Karpas-422 (cell line): ENCODE measurements at regions not wholly inside any gene's neighbourhood (a gene's known extent, or its start where the extent isn't known, plus 50 kb on each side); places are given as distances from the start of the nearest gene placed in this dataset.

Source experiments
- DNase-seq: peaks from one replicate; pipeline ENCODE4 v3.0.0-alpha.2; 2015
- H2AFZ ChIP-seq: fragments of 200-600 bp; sonication (generic); 2 replicates; pipeline ENCODE4 v1.6.1; 2014; ENCODE audit warnings: antibody characterized with exemption, low read length, mixed read lengths
- H3K27ac ChIP-seq: fragments of 200-600 bp; sonication (generic); 2 replicates; pipeline ENCODE4 v1.5.1; 2014; ENCODE audit warnings: mild to moderate bottlenecking, low read length, moderate library complexity
- H3K27me3 ChIP-seq: fragments of 200-600 bp; sonication (generic); 2 replicates; pipeline ENCODE4 v1.6.1; 2014; ENCODE audit warnings: low read length, mixed read lengths
- H3K36me3 ChIP-seq: fragments of 200-600 bp; sonication (generic); 2 replicates; pipeline ENCODE4 v1.6.1; 2014; ENCODE audit warnings: low read length, mixed read lengths; ENCODE audit not compliant: insufficient read depth
- H3K4me1 ChIP-seq: fragments of 200-600 bp; sonication (generic); 2 replicates; pipeline ENCODE4 v1.6.1; 2014; ENCODE audit warnings: mild to moderate bottlenecking, low read length, mixed read lengths
- H3K4me2 ChIP-seq: fragments of 200-600 bp; sonication (generic); 2 replicates; pipeline ENCODE4 v1.6.1; 2014; ENCODE audit warnings: low read length, low read depth, mild to moderate bottlenecking; ENCODE audit not compliant: poor library complexity, severe bottlenecking
- H3K4me3 ChIP-seq: fragments of 200-600 bp; sonication (generic); 2 replicates; pipeline ENCODE4 v1.5.1; 2014; ENCODE audit warnings: mild to moderate bottlenecking, antibody characterized with exemption, low read length, mixed read lengths
- H3K79me2 ChIP-seq: fragments of 200-600 bp; sonication (generic); 2 replicates; pipeline ENCODE4 v1.6.1; 2014; ENCODE audit warnings: mild to moderate bottlenecking, low read length, mixed read lengths
- H3K9ac ChIP-seq: fragments of 200-600 bp; sonication (generic); 2 replicates; pipeline ENCODE4 v1.6.0; 2014; ENCODE audit warnings: low read length
- H3K9me2 ChIP-seq: fragments of 200-600 bp; sonication (generic), shearing (Covaris generic); replicated peaks from 2 replicates; pipeline ENCODE4 v1.6.0; 2014; ENCODE audit warnings: mild to moderate bottlenecking, low read length, moderate library complexity; ENCODE audit not compliant: insufficient read depth
- H3K9me3 ChIP-seq: fragments of 300-700, 200-600 bp; sonication (generic); 2 replicates; pipeline ENCODE4 v1.6.1; 2014; ENCODE audit warnings: low read length, mixed read lengths
- H4K20me1 ChIP-seq: fragments of 200-600 bp; sonication (generic); 2 replicates; pipeline ENCODE4 v1.6.1; 2014; ENCODE audit warnings: mild to moderate bottlenecking, antibody characterized with exemption, low read length, low read depth; ENCODE audit not compliant: insufficient read depth

DNA sequence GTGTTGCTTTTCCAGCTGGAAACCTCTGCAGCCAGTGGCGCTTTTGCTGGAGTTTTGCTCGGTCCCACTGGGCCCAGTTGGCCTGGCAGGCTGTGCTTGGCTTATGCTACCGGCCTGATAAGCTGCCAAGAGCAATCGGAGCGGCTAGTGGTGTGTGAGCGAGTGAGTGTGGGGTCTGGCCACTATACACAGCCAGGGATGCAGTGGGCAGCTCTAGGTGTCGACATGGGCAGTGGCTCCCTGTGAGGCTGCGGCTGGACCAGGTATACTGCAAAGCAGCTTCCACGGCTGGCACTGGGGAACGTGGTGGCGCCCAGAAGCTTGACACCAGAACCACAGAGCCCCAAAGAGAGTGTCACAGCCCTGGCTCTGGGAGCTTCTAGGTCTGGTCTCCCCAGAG, 996.5 kb downstream of the GRIK2 start:
- H3K27ac ChIP-seq = no peak overlapping the region
- no peaks in the 10 kb centered on the region for H3K36me3 ChIP-seq
- H3K9me3 ChIP-seq = no peaks in the 10 kb centered on the region
- H3K79me2 ChIP-seq = no peaks in the 10 kb centered on the region
- no peaks in the 10 kb centered on the region for H3K9me2 ChIP-seq
- no peak overlapping the region for H3K4me3 ChIP-seq
- no peak overlapping the region for H3K4me2 ChIP-seq
- H2AFZ ChIP-seq = peak overlapping the region; percentile 20; the same call in 1 of the 2 replicates
- no peak for DNase-seq
- no peaks in the 10 kb centered on the region for H4K20me1 ChIP-seq
- H3K9ac ChIP-seq = no peak overlapping the region
- H3K27me3 ChIP-seq = no peaks in the 10 kb centered on the region
- no peaks in the 10 kb centered on the region for H3K4me1 ChIP-seq

DNA sequence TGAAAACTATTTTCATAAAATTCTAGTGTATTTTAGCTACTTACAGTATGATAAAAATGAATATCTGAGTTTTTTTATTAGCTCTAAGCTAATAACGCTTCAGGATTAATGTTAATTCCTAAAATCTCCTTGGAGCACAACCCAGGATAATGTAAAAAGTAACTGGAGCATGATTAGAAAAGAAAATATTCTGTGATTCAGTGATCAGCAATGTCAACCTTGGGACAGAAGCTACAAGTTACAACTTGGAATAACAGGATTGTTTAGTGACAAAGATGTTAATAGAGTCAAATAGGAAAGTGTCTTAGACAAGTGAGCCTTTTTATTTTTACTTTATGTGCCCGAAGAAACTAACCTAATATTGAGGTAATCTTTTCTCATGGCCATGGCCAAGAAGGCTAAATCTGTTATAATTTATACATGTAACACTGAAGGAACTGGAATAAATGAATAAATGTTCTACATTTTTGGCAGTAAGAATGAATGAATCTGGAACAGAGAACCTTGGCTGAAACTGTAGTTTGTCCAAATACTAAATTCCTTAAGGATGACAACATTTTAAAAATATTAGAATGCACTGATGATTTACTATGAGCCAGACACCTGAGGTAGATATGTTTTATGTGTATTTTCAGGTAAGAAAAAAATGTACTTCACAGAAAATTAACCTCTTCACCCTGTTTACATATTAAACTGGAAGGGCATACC, 994.0 kb downstream of the GRIK2 start:
- Histone ChIP-seq H3K27me3 (no peaks in the 10 kb centered on the region), H3K79me2 (no peaks in the 10 kb centered on the region), H2AFZ (peak overlapping the region; percentile 38; the same call in 1 of the 2 replicates), H3K36me3 (no peaks in the 10 kb centered on the region), H3K4me3 (no peak overlapping the region), H3K4me2 (no peak overlapping the region), H3K9me2 (no peaks in the 10 kb centered on the region), H3K27ac (no peak overlapping the region), H3K9me3 (no peaks in the 10 kb centered on the region), H3K4me1 (no peaks in the 10 kb centered on the region), H3K9ac (no peak overlapping the region), H4K20me1 (no peaks in the 10 kb centered on the region)
- DNase-seq = no peak

DNA sequence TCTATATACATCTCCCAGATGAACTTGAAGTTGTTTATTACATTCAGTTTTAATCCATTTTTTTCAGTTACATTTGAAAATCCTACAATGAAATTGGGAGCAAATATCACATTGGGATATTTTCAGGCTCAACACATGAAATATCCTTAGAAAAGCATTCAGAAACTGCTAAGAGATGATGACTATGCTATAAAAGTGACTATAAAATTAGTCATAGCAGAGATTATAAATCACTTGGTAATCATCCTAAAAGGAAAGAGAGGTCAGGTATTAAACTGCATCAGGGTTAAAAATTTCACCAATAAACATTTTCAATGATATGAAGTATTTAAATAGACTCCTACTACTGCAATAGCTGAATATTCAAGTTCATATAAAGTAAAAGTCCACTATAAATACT, 987.7 kb downstream of the GRIK2 start:
- no peaks in the 10 kb centered on the region for H3K4me1 ChIP-seq
- H3K9ac ChIP-seq = no peak overlapping the region
- no peaks in the 10 kb centered on the region for H3K79me2 ChIP-seq
- no peak for DNase-seq
- H2AFZ ChIP-seq = no peak overlapping the region
- no peaks in the 10 kb centered on the region for H3K9me3 ChIP-seq
- H3K4me2 ChIP-seq = no peak overlapping the region
- H3K4me3 ChIP-seq = no peak overlapping the region
- H3K27ac ChIP-seq = no peak overlapping the region
- H3K36me3 ChIP-seq = no peaks in the 10 kb centered on the region
- H4K20me1 ChIP-seq = no peaks in the 10 kb centered on the region
- H3K27me3 ChIP-seq = no peaks in the 10 kb centered on the region
- no peaks in the 10 kb centered on the region for H3K9me2 ChIP-seq

GRCh38 chr6:102356170-102356569, 962.7 kb downstream of the GRIK2 start:
- DNase-seq = no peak
- H3K4me2 ChIP-seq = no peak overlapping the region
- H3K36me3 ChIP-seq = no peaks in the 10 kb centered on the region
- no peaks in the 10 kb centered on the region for H3K27me3 ChIP-seq
- H3K9ac ChIP-seq = no peak overlapping the region
- peaks cover 7% of the 10 kb centered on the region; the same call in 1 of the 2 replicates for H3K9me3 ChIP-seq
- H3K4me3 ChIP-seq = no peak overlapping the region
- no peaks in the 10 kb centered on the region for H4K20me1 ChIP-seq
- no peak overlapping the region for H3K27ac ChIP-seq
- H3K79me2 ChIP-seq = no peaks in the 10 kb centered on the region
- peak overlapping the region; percentile 66; the same call in 1 of the 2 replicates for H2AFZ ChIP-seq
- peaks cover 3% of the 10 kb centered on the region; the same call in 1 of the 2 replicates for H3K4me1 ChIP-seq
- H3K9me2 ChIP-seq = no peaks in the 10 kb centered on the region

DNA sequence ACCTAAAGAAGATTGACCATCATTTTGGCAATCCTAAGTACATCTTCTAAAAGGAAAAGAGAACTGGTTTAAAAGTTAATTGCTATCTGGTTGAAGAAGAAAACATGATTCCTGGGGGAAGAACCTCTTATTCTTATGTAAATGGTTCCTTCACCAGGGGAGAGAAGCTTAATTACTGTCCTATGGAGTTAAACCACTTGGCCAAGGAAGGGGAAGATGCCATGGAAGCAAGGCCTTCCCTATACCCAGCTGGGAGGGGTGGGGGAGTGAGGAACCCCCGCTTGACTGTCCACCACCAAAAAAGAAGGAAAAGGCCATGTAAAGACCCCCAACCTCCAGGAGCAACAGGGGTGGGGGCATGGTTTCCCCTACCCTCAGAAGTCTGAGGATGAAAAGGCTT, 962.1 kb downstream of the GRIK2 start:
- no peaks in the 10 kb centered on the region for H3K36me3 ChIP-seq
- no peak for DNase-seq
- H3K27me3 ChIP-seq = no peaks in the 10 kb centered on the region
- peaks cover 1% of the 10 kb centered on the region; the same call in 1 of the 2 replicates for H3K4me1 ChIP-seq
- H3K4me3 ChIP-seq = no peak overlapping the region
- H3K9ac ChIP-seq = no peak overlapping the region
- no peaks in the 10 kb centered on the region for H3K79me2 ChIP-seq
- peaks cover 4% of the 10 kb centered on the region; the same call in 1 of the 2 replicates for H3K9me3 ChIP-seq
- H2AFZ ChIP-seq = no peak overlapping the region
- H3K27ac ChIP-seq = no peak overlapping the region
- no peak overlapping the region for H3K4me2 ChIP-seq
- no peaks in the 10 kb centered on the region for H3K9me2 ChIP-seq
- H4K20me1 ChIP-seq = no peaks in the 10 kb centered on the region

GRCh38 chr6:102352552-102352951, 959.0 kb downstream of the GRIK2 start:
- DNase-seq = no peak
- H3K79me2 ChIP-seq = no peaks in the 10 kb centered on the region
- 0 out of 2 replicates have a peak overlapping the region, but pooled peaks have one; percentile 74 for H2AFZ ChIP-seq
- peaks cover 3% of the 10 kb centered on the region; the same call in 1 of the 2 replicates for H3K9me3 ChIP-seq
- H3K9ac ChIP-seq = no peak overlapping the region
- no peak overlapping the region for H3K4me2 ChIP-seq
- H3K36me3 ChIP-seq = no peaks in the 10 kb centered on the region
- H4K20me1 ChIP-seq = no peaks in the 10 kb centered on the region
- H3K27ac ChIP-seq = no peak overlapping the region
- no peak overlapping the region for H3K4me3 ChIP-seq
- H3K9me2 ChIP-seq = no peaks in the 10 kb centered on the region
- no peaks in the 10 kb centered on the region for H3K27me3 ChIP-seq
- no peaks in the 10 kb centered on the region for H3K4me1 ChIP-seq

DNA sequence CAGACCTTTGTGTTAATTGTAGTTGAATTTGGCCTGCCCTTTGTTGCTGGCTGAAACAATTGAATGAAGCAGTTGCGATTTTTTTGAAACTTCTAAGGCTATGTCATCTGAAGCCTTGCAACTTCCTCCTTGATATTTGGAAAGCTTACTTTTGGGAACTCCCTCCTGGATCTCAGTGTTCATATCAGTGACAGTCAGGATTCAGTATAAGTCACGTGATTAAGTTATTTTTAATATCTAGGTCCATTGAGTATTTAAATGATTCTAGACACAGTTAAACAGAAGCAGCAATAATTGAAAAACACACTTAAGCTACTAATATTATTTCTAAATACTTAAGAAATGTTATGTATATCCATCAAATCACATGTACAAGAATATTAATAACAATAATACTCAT, 951.3 kb downstream of the GRIK2 start:
- no peak for DNase-seq
- no peak overlapping the region for H3K9ac ChIP-seq
- no peaks in the 10 kb centered on the region for H3K36me3 ChIP-seq

GRCh38 chr6:102340311-102340710, 946.8 kb downstream of the GRIK2 start:
- no peak for DNase-seq
- Histone ChIP-seq H3K9me2 (no peaks in the 10 kb centered on the region), H3K9ac (no peak overlapping the region), H4K20me1 (no peaks in the 10 kb centered on the region), H3K9me3 (peaks cover 17% of the 10 kb centered on the region; the same call in 1 of the 2 replicates), H3K36me3 (no peaks in the 10 kb centered on the region), H2AFZ (no peak overlapping the region), H3K79me2 (no peaks in the 10 kb centered on the region), H3K4me1 (no peaks in the 10 kb centered on the region), H3K27me3 (no peaks in the 10 kb centered on the region), H3K4me3 (no peak overlapping the region), H3K4me2 (no peak overlapping the region), H3K27ac (no peak overlapping the region)

More for the DNA sequence above, 951.3 kb downstream of the GRIK2 start:
- H3K4me1 ChIP-seq = no peaks in the 10 kb centered on the region
- H4K20me1 ChIP-seq = no peaks in the 10 kb centered on the region
- H3K9me2 ChIP-seq = no peaks in the 10 kb centered on the region
- no peaks in the 10 kb centered on the region for H3K27me3 ChIP-seq
- no peak overlapping the region for H3K4me3 ChIP-seq
- H3K9me3 ChIP-seq = peaks cover 11% of the 10 kb centered on the region; the same call in 1 of the 2 replicates
- H3K27ac ChIP-seq = no peak overlapping the region
- no peak overlapping the region for H3K4me2 ChIP-seq
- no peak overlapping the region for H2AFZ ChIP-seq
- no peaks in the 10 kb centered on the region for H3K79me2 ChIP-seq
